OCI-LY3 (cell line): ENCODE measurements at regions not wholly inside any gene's neighbourhood (a gene's known extent, or its start where the extent isn't known, plus 50 kb on each side); places are given as distances from the start of the nearest gene placed in this dataset.

Experiments
- EZH2phosphoT487 ChIP-seq: fragments of 200-600 bp; shearing (Covaris generic); IDR thresholded peaks from 2 replicates; pipeline ENCODE4 v1.6.1; 2018; ENCODE audit warnings: antibody characterized with exemption, mixed run types, low read depth
- TF ChIP-seq, protein P1 (sequence below): fragments of 200-600, 300-600 bp; sonication (generic); IDR thresholded peaks from 2 replicates; pipeline ENCODE4 v1.5.1; 2014; ENCODE audit warnings: antibody characterized with exemption, low read length, low read depth

DNA sequence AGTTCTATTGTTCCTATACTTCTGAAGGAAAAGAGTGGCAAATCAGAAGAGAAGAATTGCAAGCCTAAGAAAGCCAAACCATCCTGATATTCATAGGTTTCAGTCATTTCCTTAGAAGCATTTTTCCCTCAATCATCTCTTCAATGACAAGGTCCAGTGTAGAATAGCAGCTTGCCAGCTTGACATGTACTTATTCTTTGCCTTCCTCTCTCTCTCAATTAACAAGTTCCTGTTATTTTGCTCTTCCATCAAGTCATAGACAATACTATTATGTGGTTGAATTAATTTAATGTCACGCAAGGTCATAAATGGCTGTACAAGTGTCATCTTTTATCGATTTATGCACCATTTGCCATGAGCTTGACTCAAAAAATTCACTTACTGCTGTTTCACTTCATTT lies 216.3 kb upstream of the MBL2 start:
- TF ChIP-seq, protein P1, sequence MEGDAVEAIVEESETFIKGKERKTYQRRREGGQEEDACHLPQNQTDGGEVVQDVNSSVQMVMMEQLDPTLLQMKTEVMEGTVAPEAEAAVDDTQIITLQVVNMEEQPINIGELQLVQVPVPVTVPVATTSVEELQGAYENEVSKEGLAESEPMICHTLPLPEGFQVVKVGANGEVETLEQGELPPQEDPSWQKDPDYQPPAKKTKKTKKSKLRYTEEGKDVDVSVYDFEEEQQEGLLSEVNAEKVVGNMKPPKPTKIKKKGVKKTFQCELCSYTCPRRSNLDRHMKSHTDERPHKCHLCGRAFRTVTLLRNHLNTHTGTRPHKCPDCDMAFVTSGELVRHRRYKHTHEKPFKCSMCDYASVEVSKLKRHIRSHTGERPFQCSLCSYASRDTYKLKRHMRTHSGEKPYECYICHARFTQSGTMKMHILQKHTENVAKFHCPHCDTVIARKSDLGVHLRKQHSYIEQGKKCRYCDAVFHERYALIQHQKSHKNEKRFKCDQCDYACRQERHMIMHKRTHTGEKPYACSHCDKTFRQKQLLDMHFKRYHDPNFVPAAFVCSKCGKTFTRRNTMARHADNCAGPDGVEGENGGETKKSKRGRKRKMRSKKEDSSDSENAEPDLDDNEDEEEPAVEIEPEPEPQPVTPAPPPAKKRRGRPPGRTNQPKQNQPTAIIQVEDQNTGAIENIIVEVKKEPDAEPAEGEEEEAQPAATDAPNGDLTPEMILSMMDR, result no peak
- no peak for TF ChIP-seq EZH2phosphoT487
